ENCODE measurements at regions not wholly inside any gene's neighbourhood (a gene's known extent, or its start where the extent isn't known, plus 50 kb on each side); places are given as distances from the start of the nearest gene placed in this dataset.

DNA sequence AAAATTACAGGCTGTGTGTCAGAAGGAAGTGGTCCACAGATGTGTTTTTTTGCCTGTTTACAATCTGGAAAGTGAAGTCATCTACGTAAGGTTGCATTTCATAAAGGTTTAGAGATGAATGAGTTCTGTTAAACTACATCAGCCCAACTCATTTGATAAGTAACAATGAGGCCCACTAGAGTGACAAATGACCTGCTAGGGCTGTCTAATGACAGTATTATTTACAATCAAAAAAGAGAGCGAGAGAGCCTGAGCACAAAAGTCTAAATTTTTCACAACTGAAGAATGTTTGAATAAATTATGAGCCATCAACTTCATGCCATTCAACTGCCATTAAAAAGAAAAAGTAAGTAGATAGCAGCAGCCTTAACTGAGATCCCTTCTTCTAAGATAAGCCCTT is 135.7 kb upstream of the TBL1XR1 start:
- TF ChIP-seq ZNF317 (CRISPR knock-in tag; IDR thresholded peaks at IDR 0.05; ENCODE audit: borderline replicate concordance, low read depth) (no peak), NFATC4 (CRISPR knock-in tag; IDR thresholded peaks at IDR 0.05) (no peak), CTCF (IDR thresholded peaks at IDR 0.05) (no peak), ERG (CRISPR knock-in tag; IDR thresholded peaks at IDR 0.05) (no peak), HMGXB4 (CRISPR knock-in tag; IDR thresholded peaks at IDR 0.05) (no peak), ESRRA (CRISPR knock-in tag; IDR thresholded peaks at IDR 0.05; ENCODE audit: borderline replicate concordance) (no peak), TEAD1 (CRISPR knock-in tag; IDR thresholded peaks at IDR 0.05) (no peak), ZNF232 (CRISPR knock-in tag; IDR thresholded peaks at IDR 0.05) (no peak)
- ChIA-PET POLR2A (no interaction called here), CTCF (no interaction called here)
- Mint-ChIP-seq H3K4me3 (no peak overlapping the region), H3K9me3 (no peaks in the 10 kb centered on the region), H3K27ac (no peak overlapping the region), H3K27me3 (ENCODE audit: low read depth) (no peaks in the 10 kb centered on the region; the same call in 1 of the 2 replicates), H3K36me3 (no peaks in the 10 kb centered on the region), H3K4me1 (0 out of 2 replicates have a peak, but pooled peaks cover 2% of the 10 kb centered on the region)
- ATAC-seq (no peak), DNase-seq (ENCODE audit: low spot score) (no peak)

DNA sequence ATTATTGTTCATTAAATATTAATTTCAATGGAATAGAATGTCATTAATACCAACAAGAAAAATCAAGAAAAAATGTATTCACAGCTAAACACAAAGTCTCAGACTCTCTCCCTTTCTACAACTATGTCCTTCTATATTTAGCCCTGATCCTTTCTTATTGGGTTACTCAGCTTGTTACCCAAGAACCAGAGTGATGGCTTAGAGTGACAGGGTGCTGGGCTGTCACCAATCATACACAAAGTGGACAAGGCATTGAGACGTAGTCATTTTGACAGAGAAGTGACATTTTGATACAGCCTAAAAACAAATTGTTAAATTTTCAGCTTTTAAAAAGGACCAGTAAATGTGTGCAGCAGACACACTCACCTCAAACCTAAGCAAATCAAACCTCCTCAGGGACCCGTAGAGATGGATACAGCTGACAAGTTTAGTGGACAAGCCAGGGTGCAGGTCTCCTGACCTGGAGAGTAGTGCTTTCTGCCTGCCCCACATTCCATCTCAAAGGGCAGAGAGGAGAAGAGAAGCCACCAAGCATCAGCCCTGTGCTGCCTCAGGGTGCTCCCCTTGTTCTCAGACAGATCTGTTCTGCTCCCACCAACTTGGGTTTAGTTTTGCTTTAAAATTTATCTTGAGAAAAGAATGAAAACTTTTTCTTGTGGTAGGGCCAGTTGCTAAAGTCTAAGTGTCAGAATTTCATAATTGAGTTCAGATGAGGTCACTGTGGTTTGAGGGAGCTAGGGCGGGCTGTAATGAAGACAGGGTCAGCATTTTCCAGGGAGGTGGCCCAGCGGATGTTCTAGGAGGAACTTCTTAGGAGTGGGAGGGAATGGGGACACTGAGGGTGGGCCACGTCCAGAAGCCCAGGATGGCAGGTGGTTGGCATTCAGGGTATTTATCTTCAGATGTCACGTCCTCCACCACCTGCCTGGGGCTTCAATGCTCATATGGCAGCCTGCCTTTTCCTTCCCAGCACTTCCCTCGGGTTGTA is 136.5 kb upstream of the TBL1XR1 start:
- ChIA-PET CTCF (no interaction called here), POLR2A (no interaction called here)
- no peaks in the 10 kb centered on the region; the same call in 1 of the 2 replicates for H3K27me3 Mint-ChIP-seq (ENCODE audit: low read depth)
- H3K4me1 Mint-ChIP-seq, result 0 out of 2 replicates have a peak, but pooled peaks cover 2% of the 10 kb centered on the region
- no peaks in the 10 kb centered on the region for H3K36me3 Mint-ChIP-seq
- no peak for DNase-seq (ENCODE audit: low spot score)
- no peak overlapping the region for H3K27ac Mint-ChIP-seq
- no peaks in the 10 kb centered on the region for H3K9me3 Mint-ChIP-seq
- TF ChIP-seq GABPB1 (CRISPR knock-in tag; IDR thresholded peaks at IDR 0.05), result no peak
- no peak for TF ChIP-seq IRF2 (CRISPR knock-in tag; IDR thresholded peaks at IDR 0.05; ENCODE audit: borderline replicate concordance, low read depth)
- TF ChIP-seq ZNF232 (CRISPR knock-in tag; IDR thresholded peaks at IDR 0.05), result no peak
- no peak for TF ChIP-seq ZNF423 (CRISPR knock-in tag; IDR thresholded peaks at IDR 0.05)
- TF ChIP-seq TEAD4 (CRISPR knock-in tag; IDR thresholded peaks at IDR 0.05), result no peak
- no peak for TF ChIP-seq NFE2L1 (CRISPR knock-in tag; IDR thresholded peaks at IDR 0.05)
- TF ChIP-seq HMGA2 (CRISPR knock-in tag; IDR thresholded peaks at IDR 0.05), result no peak
- TF ChIP-seq TCF7 (CRISPR knock-in tag; IDR thresholded peaks at IDR 0.05; ENCODE audit: low read depth), result no peak
- TF ChIP-seq, protein P1, sequence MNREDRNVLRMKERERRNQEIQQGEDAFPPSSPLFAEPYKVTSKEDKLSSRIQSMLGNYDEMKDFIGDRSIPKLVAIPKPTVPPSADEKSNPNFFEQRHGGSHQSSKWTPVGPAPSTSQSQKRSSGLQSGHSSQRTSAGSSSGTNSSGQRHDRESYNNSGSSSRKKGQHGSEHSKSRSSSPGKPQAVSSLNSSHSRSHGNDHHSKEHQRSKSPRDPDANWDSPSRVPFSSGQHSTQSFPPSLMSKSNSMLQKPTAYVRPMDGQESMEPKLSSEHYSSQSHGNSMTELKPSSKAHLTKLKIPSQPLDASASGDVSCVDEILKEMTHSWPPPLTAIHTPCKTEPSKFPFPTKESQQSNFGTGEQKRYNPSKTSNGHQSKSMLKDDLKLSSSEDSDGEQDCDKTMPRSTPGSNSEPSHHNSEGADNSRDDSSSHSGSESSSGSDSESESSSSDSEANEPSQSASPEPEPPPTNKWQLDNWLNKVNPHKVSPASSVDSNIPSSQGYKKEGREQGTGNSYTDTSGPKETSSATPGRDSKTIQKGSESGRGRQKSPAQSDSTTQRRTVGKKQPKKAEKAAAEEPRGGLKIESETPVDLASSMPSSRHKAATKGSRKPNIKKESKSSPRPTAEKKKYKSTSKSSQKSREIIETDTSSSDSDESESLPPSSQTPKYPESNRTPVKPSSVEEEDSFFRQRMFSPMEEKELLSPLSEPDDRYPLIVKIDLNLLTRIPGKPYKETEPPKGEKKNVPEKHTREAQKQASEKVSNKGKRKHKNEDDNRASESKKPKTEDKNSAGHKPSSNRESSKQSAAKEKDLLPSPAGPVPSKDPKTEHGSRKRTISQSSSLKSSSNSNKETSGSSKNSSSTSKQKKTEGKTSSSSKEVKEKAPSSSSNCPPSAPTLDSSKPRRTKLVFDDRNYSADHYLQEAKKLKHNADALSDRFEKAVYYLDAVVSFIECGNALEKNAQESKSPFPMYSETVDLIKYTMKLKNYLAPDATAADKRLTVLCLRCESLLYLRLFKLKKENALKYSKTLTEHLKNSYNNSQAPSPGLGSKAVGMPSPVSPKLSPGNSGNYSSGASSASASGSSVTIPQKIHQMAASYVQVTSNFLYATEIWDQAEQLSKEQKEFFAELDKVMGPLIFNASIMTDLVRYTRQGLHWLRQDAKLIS (CRISPR knock-in tag; IDR thresholded peaks at IDR 0.05; ENCODE audit: borderline replicate concordance), result no peak
- ATAC-seq, result no peak
- no peak overlapping the region for H3K4me3 Mint-ChIP-seq
